ENCODE measurements at regions not wholly inside any gene's neighbourhood (a gene's known extent, or its start where the extent isn't known, plus 50 kb on each side); places are given as distances from the start of the nearest gene placed in this dataset.

DNA sequence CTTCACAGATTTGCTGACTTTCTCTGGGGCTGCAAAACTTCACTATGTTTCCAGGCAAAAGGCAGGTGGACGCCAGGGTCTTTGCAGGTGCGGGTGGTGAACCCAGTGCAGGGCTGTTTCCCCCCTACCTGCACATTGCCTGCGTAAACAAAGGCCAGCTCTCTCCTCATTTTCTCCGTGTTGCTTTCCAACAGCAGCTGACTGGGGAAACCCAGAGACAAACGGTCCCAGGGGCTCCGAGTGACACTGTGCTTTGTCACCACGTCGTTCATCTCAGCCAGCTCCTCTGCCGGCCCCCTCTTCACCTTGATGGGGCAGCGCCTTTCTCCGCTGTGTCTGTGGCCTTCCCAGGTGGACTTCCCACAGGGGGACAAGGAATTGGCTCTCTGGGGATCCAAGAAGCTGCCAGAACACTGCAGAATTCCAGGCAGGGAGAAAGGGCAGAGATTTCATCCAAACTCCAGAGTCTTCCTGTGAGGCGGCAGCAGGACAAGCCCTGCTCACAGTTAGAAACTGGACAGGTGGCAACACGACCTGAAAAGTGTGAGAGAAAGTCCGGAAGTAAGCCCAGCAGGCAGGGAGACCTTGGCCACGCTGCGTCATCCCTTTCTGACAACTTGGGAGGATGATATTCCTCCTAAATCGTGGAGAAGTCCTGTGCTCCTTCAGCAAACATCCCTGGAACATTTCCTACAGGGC, 1493.7 kb downstream of the TBC1D22A start:
- no peak for DNase-seq

DNA sequence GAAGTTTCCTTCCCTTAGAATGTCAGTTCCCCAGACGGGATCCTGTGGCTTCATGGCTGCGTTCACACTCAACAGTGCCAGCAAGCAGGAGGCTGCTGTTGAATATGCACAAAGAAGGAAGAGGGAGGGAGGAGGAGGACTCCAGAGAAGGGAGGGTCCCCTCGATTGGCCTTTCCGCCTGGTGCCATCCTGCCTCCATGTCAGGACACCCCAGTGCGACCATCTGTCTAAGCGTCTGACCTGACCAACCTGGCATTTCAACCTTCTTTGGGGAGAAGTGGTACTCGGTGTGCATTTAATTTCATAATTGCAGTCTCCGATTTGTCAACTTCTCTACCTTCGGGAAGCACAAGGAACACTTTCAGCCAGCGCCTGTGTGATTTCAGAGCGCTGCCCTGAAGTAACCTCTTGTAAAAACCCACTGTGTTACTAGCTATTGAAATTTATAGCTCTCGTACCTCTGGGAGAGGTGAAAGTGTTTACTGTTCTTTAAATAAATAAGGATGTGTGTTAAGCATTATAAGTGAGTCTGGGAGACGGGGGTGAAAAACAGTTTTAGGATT, 1491.9 kb downstream of the TBC1D22A start:
- DNase-seq = no peak

DNA sequence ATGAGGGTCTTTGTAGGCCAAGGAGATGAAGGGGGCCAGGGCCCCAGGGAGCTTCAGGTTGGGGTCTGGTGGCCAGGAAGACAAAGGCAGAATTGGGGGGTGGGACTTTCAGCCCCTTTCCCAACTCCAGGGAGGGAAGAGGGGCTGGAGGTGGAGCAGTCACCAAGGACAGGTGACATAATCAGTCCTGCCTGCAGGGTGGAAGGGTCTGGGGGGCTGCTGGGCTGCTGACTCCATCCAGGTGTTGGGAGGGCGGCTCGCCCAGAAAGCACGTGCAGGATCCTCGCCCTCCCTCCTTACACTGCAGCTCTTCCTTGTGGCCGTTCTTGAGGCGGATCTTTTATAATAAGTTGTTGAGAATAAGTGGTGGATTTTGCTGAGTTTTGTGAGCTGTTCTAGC, 1491.1 kb downstream of the TBC1D22A start:
- DNase-seq = no peak

DNA sequence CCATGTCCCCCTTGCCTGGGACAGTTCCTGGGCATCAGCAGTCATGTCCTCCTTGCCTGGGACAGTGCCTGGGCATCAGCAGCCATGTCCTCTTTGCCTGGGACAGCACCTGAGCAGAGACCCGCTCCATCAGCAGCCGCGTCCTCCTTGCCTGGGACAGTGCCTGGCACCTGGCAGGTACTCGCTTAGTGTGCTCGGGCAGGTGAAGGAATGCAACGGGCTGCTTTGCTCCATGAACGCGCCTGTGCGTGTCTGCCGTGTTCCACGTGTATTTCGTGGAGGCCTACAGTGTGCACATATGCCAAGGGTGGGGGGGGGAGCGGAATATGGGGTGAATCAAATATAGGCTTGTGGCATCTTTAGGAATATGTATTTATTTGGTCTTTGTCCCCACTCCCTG, 1490.7 kb downstream of the TBC1D22A start:
- DNase-seq = no peak

DNA sequence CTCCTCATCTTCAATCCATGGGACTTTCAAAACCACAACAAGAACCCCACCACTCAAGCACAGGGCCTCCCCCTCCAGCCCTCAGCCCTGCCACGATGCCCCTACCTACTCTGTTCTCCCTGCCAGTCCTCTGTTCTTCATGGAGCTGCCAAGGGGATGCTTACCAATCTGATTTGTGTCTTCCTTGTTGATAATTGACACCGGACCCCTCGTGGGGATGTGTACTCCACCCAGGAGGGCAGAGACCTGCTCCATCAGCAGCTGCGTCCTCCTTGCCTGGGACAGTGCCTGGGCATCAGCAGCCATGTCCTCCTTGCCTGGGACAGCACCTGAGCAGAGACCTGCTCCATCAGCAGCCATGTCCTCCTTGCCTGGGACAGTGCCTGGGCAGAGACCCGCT, 1489.2 kb downstream of the TBC1D22A start:
- no peak for DNase-seq

DNA sequence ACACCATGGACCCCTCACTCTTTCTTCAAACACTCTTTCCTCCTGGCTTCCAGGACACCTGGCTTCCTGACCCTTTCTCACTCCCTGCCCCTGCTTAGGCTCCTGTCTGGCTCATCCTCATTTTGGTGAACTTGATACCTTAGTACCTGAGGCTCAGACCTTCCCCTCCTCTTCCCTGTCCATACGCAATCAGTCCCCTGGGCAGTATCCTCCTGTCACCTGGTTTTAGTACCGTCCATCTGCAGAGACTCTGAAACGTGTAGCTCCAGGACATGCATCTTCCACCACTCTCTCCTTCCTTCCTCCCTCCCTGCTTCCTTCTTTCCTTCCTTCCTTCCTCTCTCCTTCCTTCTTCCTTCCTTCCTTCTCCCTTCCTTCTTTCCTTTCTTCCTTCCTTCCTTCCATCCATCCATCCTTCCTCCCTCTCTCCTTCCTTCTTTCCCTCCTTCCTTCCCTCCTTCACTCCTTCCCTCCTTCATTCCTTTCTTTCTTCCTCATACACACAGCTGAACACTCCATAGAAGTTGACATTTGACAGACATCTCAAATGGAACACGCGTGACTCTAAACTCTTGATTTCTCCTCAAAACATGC, 1488.6 kb downstream of the TBC1D22A start:
- DNase-seq = no peak

DNA sequence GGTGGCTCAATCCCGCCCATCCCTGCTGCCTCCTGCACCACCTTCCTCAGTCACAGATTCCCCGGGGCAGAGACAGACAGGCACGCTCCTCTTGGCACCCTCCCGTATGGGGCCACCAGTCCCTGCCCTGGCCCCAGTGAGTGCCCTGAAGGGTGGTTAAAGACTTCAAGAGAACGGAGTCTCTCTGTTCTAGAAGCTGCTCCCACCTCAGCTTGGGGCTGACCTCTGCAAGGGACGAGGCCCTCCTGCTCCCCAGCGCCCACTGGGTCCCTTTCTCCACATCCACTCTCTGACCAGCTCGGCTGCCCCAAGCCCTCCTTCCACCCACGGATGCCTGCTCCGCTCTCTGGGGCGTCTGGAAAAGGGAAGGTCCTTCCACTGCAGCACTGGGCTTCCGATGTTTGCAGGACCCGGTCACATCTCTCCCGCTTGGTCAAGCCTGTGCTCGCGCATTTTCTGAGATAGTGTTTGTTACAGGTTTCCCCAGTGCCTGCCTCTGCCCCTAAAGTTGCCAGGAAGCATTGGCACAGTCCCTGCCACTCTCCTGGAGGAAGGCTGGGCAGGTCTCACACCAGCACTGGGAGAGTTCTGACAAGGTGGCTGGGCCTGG, 1487.9 kb downstream of the TBC1D22A start:
- DNase-seq = no peak

DNA sequence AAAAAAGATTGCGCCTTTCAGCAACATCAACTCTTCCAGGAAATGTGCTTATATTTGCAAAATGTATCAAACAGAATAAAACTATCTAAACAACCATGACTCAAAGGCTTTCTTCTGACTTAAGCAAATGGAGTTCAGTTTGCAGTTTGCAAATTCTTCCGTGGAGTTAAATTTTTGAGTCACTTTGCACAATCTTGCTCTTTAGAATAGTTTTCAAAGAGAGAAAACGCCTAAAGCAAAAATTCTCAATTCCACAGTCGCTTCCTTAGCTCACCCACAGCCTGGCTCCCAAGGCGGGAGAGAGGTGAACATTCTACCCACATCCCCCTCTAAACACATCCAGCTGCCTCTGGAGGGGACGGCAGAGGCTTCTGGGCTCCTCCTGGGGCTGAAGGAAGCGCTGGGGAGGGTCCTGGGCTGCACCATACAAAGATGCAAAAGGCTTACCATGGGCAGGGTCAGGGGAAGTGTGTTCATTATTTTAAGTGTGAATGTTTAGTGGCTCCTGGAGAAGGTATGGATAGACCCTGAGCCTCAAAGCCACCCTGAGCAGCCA, 1487.3 kb downstream of the TBC1D22A start:
- DNase-seq = no peak

DNA sequence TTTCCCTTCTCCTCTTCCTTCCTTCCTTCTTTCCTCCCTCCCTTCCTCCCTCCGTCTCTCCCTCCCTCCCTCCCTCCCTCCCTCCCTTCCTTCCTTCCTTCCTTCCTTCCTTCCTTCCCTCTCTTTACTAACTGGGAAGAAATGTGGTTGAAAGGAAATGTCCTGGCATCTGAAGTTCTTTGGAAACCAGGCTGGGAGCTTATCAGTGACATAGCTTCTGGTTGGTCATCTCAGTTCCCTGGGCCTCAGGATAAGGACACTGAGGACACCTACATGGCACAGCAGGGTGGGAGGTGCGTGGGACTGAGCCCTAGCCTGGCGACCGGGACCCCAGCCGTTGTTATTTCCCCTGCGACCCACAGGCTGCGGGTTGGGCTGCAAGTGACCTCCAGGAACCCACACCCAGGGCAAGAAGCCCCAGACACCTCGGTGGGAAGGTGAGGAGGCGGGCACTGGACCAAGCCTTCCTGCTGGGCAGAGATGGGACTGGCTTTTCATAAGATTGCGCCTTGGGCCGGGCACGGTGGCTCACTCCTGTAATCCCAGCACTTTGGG, 1486.5 kb downstream of the TBC1D22A start:
- no peak for DNase-seq

DNA sequence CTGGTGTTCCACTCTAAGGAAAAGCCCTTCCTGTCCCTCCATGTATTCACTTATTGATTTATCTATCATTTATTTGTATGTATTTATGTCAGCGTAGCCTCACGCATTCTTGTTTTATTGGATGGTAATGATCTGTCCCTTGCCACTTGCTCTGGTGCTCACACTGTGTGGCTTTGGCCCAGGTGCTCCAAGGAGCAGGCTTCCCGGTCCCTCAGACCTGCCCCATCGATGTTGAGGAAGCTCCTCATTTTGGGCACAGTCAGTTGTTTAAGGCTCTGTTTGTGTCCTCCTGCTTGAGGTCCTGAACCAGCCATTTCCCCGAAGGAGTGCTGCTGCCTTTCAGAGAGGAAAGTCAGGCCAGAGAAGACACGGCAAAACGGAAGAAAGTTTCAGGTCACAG, 1485.4 kb downstream of the TBC1D22A start:
- DNase-seq = no peak

DNA sequence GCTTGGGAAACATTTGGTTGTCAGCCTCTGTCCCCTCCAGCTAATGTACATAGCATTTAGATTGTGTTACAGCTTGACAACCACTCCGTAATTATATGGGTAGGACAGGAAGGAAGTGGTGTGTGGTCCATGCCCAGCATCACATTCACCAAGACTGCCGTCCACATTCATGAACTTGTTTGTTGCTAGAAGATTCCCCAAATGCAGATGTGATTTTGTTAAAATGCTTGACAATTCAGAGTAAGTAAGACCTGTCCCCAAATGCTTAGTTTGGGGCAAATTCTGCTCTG, 1482.7 kb downstream of the TBC1D22A start:
- no peak for DNase-seq

DNA sequence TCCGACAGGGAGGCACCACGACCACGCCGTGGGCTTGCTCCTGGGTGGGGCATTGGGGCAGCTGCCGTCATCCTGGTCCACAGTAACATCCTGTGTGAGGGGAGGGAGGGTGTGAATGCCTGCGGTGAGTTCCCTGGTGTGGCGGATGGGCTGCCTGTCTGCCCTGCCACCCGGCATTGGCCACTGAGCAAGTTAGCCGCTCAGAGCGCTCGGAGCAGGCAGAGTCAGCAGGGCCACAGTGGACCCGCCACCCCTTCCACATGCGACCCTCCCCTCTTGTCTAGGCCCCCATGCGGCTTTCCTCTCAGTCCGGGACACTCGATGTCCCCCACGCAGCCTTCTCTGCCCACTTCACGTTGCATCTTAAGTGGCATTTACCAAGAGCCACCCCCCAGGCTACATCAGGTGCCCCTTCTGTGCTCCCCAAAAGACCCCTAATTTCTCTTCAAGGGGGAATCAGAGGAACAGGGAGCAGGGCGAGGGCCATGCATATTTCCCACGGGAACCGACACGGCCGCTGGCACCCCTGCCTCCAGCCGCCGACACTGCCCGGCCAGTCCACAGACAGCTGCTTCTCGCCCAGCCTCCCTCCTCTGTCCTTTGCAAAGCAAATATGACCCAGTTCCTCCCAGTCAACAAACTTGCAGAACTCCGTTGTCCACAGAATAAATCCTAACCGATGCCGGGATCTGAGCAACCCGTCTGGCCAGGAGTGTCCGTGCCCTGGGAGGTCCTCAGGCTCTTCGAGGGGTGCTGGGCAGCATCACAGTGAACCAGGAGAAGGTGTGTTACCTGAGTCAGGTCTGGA, 1482.1 kb downstream of the TBC1D22A start:
- DNase-seq = no peak

DNA sequence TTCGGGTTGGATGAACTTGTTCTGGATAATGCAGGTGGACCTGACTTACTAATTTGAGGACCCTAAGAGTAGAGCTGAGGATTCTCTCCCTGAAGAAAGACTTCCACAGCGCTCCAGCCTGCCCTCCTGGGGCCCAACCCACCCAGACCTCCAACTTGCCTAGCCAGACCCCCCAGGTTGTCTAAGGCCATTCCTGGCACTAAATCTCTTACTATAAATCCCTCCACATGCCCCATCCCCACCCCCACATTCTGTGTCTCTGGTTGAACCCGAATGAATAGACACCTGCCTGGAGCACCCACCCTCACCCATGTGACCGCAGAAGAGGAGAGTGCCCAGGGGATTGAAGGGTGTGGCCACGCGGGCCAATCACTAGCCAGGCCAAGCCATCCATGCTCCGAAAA, 1480.0 kb downstream of the TBC1D22A start:
- DNase-seq = no peak

DNA sequence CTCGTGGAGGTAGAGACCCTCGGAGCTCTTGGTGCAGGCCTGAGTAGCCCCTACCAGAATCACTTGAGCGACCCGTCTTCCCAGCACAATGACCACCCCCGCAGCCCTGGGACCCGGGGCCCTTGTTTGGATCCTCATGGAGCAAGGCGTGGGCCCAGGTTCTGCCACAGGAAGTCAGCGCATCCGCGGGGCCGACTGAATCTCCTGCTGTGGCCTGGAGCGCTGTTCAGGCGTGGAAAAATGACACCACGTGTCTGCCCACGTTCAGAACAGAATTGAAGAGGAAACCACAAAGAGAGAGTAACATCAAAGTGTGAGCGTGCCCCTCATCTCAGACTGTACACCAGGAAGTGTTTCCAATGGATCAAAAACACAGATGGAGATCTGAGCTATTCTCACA, 1479.2 kb downstream of the TBC1D22A start:
- DNase-seq = no peak

DNA sequence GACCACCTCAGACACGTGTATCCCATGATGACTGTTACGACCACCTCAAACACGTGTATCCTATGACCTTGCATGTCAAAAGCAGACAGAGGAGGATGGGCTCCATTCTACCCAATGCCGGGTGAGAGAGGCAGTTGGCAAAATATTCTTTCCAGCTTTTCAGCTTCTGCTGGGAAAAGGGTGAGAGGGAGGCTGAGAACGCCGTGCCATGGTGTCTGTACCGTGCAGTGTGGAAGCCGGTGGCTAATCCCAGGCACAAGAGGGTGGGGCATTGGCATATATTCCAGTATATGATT, 1478.4 kb downstream of the TBC1D22A start:
- no peak for DNase-seq

DNA sequence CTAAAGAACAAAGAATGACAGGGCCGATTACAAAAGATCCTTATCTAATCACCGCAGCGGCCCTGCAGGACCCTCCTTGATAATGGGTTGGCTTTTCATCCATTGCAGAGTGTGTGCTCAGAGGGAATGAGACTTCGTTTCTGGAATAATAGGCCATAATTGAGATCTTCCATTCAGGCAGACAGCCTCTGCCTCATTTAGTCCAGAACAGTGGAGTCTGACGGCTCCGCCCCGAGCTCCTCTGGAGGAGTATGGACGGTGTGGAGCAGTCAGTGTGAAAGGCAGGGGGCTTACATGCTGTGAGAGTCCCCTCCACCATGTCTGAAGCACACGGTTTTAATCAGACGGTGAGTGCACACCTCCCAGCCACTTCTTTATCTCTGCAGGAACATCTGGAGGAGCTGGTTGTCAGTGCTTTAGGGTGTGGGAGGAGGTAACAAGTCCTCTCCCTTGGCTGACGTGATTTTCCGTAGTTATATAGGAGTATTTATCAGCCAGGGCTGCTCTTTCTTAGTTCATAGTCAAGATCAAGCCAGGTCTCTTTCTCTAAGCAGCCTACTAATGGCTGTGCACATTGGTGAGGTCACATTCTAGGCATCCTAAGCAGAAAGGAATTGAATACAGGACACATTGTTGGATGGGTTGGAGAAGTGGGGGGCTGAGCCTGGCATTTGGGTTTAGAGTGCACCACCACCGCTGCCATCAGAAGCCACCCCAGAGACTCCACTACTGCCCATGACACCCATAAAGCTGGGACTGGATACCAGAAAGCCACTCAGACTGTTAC, 1477.9 kb downstream of the TBC1D22A start:
- DNase-seq = no peak

DNA sequence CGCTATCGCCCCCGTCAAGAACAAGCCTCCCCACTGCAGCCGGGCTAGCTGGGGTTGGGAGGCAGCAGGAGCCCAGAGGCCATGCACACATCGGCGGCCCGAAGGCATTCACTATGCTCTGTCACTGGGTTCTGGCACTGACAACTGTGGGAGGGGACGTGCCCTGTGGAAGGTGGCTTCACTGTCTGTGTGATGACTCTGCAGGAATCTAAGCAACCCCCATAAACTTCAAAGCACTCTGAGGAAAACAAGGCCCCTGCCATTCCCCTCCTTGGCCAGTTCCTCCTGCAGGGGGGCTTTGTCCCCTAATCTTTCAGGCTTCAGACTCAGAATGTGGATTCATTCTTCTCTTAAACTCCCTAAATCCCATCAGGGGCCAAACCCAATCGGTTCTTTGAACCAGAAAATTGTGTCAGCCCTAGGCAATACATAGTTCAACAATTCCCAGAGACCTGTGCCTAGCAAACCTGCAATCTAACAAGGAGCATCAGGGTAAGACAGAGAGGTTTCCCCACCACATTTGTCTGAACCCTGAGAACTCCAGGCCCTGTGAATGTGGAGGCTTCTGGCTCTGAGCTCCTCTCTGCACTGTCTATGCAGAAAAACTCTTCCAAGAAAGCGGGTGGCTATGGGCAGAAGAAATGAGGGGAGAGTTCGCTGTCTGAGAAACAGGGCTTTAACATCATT, 1477.2 kb downstream of the TBC1D22A start:
- no peak for DNase-seq

DNA sequence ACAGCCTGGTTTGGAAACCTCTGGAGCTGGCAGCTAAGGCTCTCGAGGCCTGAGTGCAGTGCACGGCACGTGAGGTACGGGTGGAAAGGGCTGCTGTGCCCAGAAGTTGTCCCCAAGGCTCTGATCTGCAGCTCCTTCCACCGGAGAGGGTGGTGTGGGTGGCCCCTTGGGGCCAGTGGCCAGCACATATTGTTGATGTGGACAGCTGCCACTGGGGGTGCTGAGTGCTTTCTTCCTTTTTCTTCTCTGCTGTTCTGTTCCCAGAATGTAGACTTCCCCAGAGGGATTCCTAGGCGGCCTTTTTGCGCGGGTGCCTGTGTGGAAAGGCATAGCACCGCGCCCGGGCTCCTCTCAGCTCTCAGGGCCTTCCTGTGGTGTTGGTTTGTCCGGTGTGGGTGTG, 1476.5 kb downstream of the TBC1D22A start:
- DNase-seq = no peak

DNA sequence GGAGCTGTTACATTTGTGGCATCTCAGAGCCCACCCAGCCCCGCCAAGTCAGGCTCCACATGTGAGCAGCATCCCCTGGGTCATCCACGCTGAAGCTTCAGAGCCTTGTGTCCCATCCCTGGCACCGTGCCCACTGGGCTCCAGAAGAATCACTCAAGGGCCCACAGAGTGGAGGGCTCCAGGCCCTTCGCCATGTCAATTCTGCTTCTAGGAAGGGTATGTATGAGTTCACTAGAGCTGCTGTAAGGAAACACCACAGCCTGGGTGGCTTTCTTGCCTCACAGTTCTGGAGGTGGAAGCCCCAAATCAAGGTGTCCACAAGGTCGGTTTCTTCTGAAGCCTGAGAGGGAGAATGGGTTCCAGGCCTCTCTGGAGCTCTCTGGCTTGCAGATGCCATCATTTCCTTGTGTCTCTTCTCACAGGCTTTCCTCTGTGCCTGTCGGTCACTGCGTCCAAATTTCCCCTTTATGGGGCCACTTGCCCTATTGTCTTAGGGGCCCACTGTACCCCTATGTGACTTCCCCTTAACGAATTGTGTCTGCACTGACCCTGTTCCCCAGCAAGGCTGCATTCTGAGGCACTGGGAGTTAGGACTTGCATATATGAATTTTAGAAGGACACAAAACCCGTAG, 1476.0 kb downstream of the TBC1D22A start:
- DNase-seq = no peak

DNA sequence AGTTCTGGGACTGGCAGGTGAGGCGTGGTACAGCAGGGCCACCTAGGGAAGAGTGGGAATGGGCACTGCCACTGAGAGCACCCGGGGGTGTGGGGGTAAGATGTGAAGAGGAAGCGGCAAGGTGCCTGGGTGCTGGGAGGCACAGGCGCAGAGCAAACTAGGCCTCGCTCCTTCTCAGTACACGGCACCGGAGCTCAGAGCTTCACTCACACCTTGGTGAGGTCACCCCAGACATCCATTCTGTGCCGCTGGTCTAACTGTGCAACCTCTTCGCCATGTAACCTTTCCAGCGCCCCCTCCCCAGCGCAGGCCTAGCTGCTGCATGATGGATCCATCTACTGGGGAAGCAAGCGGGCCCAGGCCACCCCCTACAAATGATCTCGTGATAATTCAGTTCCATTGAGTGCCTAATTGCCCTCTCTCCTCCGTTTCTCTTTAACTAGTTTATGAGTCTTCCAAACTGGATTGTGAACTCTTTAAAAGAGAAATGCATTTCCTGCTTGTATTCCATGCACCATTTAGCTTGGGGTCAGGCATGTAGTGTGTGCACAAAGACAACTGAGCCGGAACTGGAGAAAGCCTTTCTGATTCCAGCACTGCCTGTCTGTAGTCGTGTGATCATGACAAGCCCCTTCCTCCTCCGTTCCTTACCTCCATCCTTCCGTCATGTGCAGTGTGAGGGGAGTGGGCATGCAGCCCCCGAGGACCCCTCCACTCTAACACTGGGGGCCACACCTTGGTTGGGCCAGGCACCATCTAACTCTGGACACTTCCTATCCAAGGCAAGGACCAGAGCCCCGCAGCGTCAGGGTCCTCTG, 1475.2 kb downstream of the TBC1D22A start:
- no peak for DNase-seq

All from inflammatory macrophage treated with lipopolysaccharide for 4 hours (primary cell).